Stimulated activated CD4-positive, alpha-beta T cell treated with anti-CD3 and anti-CD28 coated beads, Interleukin-1b, Interleukin-23, amount 100 ng/mL, for 4 hours (primary cell): ENCODE measurements at regions not wholly inside any gene's neighbourhood (a gene's known extent, or its start where the extent isn't known, plus 50 kb on each side); places are given as distances from the start of the nearest gene placed in this dataset.
"Not testable (repeated sequence)": the region's sequence is repeated elsewhere in the genome, so short reads cannot be mapped to it uniquely, and the experiment has no call there.

Experiments
- DNase-seq, 2 donors: peaks; one replicate each; pipeline ENCODE4 v3.0.0-alpha.2; 2020; ENCODE audit warnings: low read depth in 2 of 2

GRCh38 chr1:143625886-143626285, 345.9 kb downstream of the FAM72C start:
- no peak for DNase-seq

GRCh38 chr1:143619851-143620250, 351.9 kb downstream of the FAM72C start:
- DNase-seq = no peak

- no peak for DNase-seq
Measured at GRCh38 chr1:143611159-143611558, 360.6 kb downstream of the FAM72C start.

GRCh38 chr1:143610196-143610595, 361.6 kb downstream of the FAM72C start:
- DNase-seq = no peak

- DNase-seq = no peak
Measured at GRCh38 chr1:143604887-143605286, 366.9 kb downstream of the FAM72C start.

- no peak for DNase-seq
Measured at GRCh38 chr1:143584508-143584907, 387.3 kb downstream of the FAM72C start.

- no peak for DNase-seq
Measured at GRCh38 chr1:143574891-143575520, 396.8 kb downstream of the FAM72C start.

GRCh38 chr1:143572661-143573060, 399.1 kb downstream of the FAM72C start:
- not testable (repeated sequence) for DNase-seq

GRCh38 chr1:143563761-143564160, 408.0 kb downstream of the FAM72C start:
- not testable (repeated sequence) for DNase-seq

GRCh38 chr1:143553627-143554026, 418.2 kb downstream of the FAM72C start:
- DNase-seq = no peak

- DNase-seq = not testable (repeated sequence)
Measured at GRCh38 chr1:143504703-143505102, 467.1 kb downstream of the FAM72C start.

- DNase-seq = not testable (repeated sequence)
Measured at GRCh38 chr1:143504080-143504479, 467.7 kb downstream of the FAM72C start.

GRCh38 chr1:143503048-143503447, 468.7 kb downstream of the FAM72C start:
- not testable (repeated sequence) for DNase-seq

- not testable (repeated sequence) for DNase-seq
Measured at GRCh38 chr1:143502038-143502437, 469.7 kb downstream of the FAM72C start.

GRCh38 chr1:143498059-143498749, 473.6 kb downstream of the FAM72C start:
- DNase-seq = not testable (repeated sequence)

GRCh38 chr1:143497374-143497747, 474.4 kb downstream of the FAM72C start:
- no peak for DNase-seq

- not testable (repeated sequence) for DNase-seq
Measured at GRCh38 chr1:143496526-143497373, 475.0 kb downstream of the FAM72C start.
